HS-27A (cell line): ENCODE measurements at regions not wholly inside any gene's neighbourhood (a gene's known extent, or its start where the extent isn't known, plus 50 kb on each side); places are given as distances from the start of the nearest gene placed in this dataset.

Experiments
- DNase-seq: peaks from one replicate; pipeline ENCODE4 v3.0.0-alpha.2; 2012; ENCODE audit warnings: low read depth, missing footprints

GRCh38 chr5:155068616-155069100 lies 55.1 kb downstream of the KIF4B start:
- no peak for DNase-seq

GRCh38 chr5:155069961-155070360 lies 56.4 kb downstream of the KIF4B start:
- no peak for DNase-seq

GRCh38 chr5:155070781-155071180 lies 57.2 kb downstream of the KIF4B start:
- DNase-seq: no peak

- no peak for DNase-seq
Observed at GRCh38 chr5:155076379-155076778, 62.8 kb downstream of the KIF4B start.

- DNase-seq: no peak
Observed at GRCh38 chr5:155079698-155080097, 66.1 kb downstream of the KIF4B start.

- DNase-seq: no peak
Observed at GRCh38 chr5:155080721-155081120, 67.2 kb downstream of the KIF4B start.

GRCh38 chr5:155081618-155082017 lies 68.1 kb downstream of the KIF4B start:
- no peak for DNase-seq

GRCh38 chr5:155082401-155082800 lies 68.8 kb downstream of the KIF4B start:
- peak; percentile 38 for DNase-seq

GRCh38 chr5:155085282-155085989 lies 71.9 kb downstream of the KIF4B start:
- no peak for DNase-seq

- no peak for DNase-seq
Observed at GRCh38 chr5:155087036-155087435, 73.5 kb downstream of the KIF4B start.

GRCh38 chr5:155088811-155089210 lies 75.3 kb downstream of the KIF4B start:
- no peak for DNase-seq

GRCh38 chr5:155089643-155090042 lies 76.1 kb downstream of the KIF4B start:
- no peak for DNase-seq

GRCh38 chr5:155091063-155091648 lies 77.6 kb downstream of the KIF4B start:
- peak; percentile 14 for DNase-seq

GRCh38 chr5:155091768-155092717 lies 78.5 kb downstream of the KIF4B start:
- no peak for DNase-seq

- DNase-seq: no peak
Observed at GRCh38 chr5:155094455-155094854, 80.9 kb downstream of the KIF4B start.

- DNase-seq: no peak
Observed at GRCh38 chr5:155097995-155098394, 84.4 kb downstream of the KIF4B start.

- DNase-seq: no peak
Observed at GRCh38 chr5:155098433-155098832, 84.9 kb downstream of the KIF4B start.

- DNase-seq: no peak
Observed at GRCh38 chr5:155101697-155102096, 88.1 kb downstream of the KIF4B start.

GRCh38 chr5:155103146-155103545 lies 89.6 kb downstream of the KIF4B start:
- DNase-seq: no peak

- no peak for DNase-seq
Observed at GRCh38 chr5:155104441-155104840, 90.9 kb downstream of the KIF4B start.

GRCh38 chr5:155106221-155106620 lies 92.7 kb downstream of the KIF4B start:
- no peak for DNase-seq

GRCh38 chr5:155113888-155114287 lies 100.3 kb downstream of the KIF4B start:
- no peak for DNase-seq

GRCh38 chr5:155114655-155115054 lies 101.1 kb downstream of the KIF4B start:
- no peak for DNase-seq
